ENCODE measurements at regions not wholly inside any gene's neighbourhood (a gene's known extent, or its start where the extent isn't known, plus 50 kb on each side); places are given as distances from the start of the nearest gene placed in this dataset.

- no peaks in the 10 kb centered on the region for H3K4me1 Mint-ChIP-seq (ENCODE audit: low read depth, unreplicated experiment)
- no peaks in the 10 kb centered on the region for H3K36me3 ChIP-seq (ENCODE audit: control insufficient read depth, insufficient read depth, low read length)
- intact Hi-C loops (cut with micrococcal nuclease; ENCODE audit: unreplicated experiment) = no loop called here
- no peak for DNase-seq
- H3K9me3 ChIP-seq = no peaks in the 10 kb centered on the region
- no peaks in the 10 kb centered on the region for H3K4me1 ChIP-seq
- ChIA-PET CTCF (no interaction called here), POLR2A (no interaction called here)
- TF ChIP-seq CTCF (IDR thresholded peaks at IDR 0.05; ENCODE audit: insufficient read depth in 1 of 2, low read depth in 1 of 2, low read length in 1 of 2, severe bottlenecking in 1 of 2, unreplicated experiment in 1 of 2) = no peak
- H3K27me3 ChIP-seq (replicated peaks; ENCODE audit: control insufficient read depth, insufficient read depth, low read length) = no peaks in the 10 kb centered on the region
- H3K4me3 Mint-ChIP-seq (ENCODE audit: unreplicated experiment) = no peak overlapping the region
- H3K27ac Mint-ChIP-seq (ENCODE audit: unreplicated experiment) = no peak overlapping the region
- H3K9me3 Mint-ChIP-seq (ENCODE audit: unreplicated experiment) = no peaks in the 10 kb centered on the region
- H3K4me3 ChIP-seq (ENCODE audit: low read depth, low read length) = no peak overlapping the region
- H3K27me3 Mint-ChIP-seq (ENCODE audit: insufficient read depth, unreplicated experiment) = no peaks in the 10 kb centered on the region
- H3K36me3 Mint-ChIP-seq (ENCODE audit: insufficient read depth, unreplicated experiment) = no peaks in the 10 kb centered on the region
- no TSS peak for BruUV-seq (replicated peaks)
These were observed 182.4 kb downstream of the IRX1 start for GRCh38 chr5:3778000-3778550.

- no peak overlapping the region for H3K4me3 Mint-ChIP-seq (ENCODE audit: unreplicated experiment)
- no peak for TF ChIP-seq CTCF (IDR thresholded peaks at IDR 0.05; ENCODE audit: insufficient read depth in 1 of 2, low read depth in 1 of 2, low read length in 1 of 2, severe bottlenecking in 1 of 2, unreplicated experiment in 1 of 2)
- no peak for DNase-seq
- Histone ChIP-seq H3K9me3 (no peaks in the 10 kb centered on the region), H3K4me3 (ENCODE audit: low read depth, low read length) (no peak overlapping the region), H3K27me3 (replicated peaks; ENCODE audit: control insufficient read depth, insufficient read depth, low read length) (no peaks in the 10 kb centered on the region), H3K4me1 (no peaks in the 10 kb centered on the region), H3K36me3 (ENCODE audit: control insufficient read depth, insufficient read depth, low read length) (no peaks in the 10 kb centered on the region)
- H3K27ac Mint-ChIP-seq (ENCODE audit: unreplicated experiment) = no peak overlapping the region
- CTCF ChIA-PET = no interaction called here
- intact Hi-C loops (cut with micrococcal nuclease; ENCODE audit: unreplicated experiment) = no loop called here
- H3K36me3 Mint-ChIP-seq (ENCODE audit: insufficient read depth, unreplicated experiment) = no peaks in the 10 kb centered on the region
- POLR2A ChIA-PET = interaction anchor here (0.6 kb wide), 1 partner anchor 358 kb away, joined by 4 read pairs; no protein-coding TSS in a partner anchor
- no peaks in the 10 kb centered on the region for H3K27me3 Mint-ChIP-seq (ENCODE audit: insufficient read depth, unreplicated experiment)
- H3K4me1 Mint-ChIP-seq (ENCODE audit: low read depth, unreplicated experiment) = no peaks in the 10 kb centered on the region
- no TSS peak for BruUV-seq (replicated peaks)
- no peaks in the 10 kb centered on the region for H3K9me3 Mint-ChIP-seq (ENCODE audit: unreplicated experiment)
These were observed 183.3 kb downstream of the IRX1 start for GRCh38 chr5:3778945-3779344.

GRCh38 chr5:3780278-3780677 lies 184.6 kb downstream of the IRX1 start:
- ChIA-PET CTCF (no interaction called here), POLR2A (no interaction called here)
- Mint-ChIP-seq H3K36me3 (ENCODE audit: insufficient read depth, unreplicated experiment) (no peaks in the 10 kb centered on the region), H3K27me3 (ENCODE audit: insufficient read depth, unreplicated experiment) (no peaks in the 10 kb centered on the region), H3K4me1 (ENCODE audit: low read depth, unreplicated experiment) (no peaks in the 10 kb centered on the region), H3K4me3 (ENCODE audit: unreplicated experiment) (no peak overlapping the region), H3K9me3 (ENCODE audit: unreplicated experiment) (no peaks in the 10 kb centered on the region), H3K27ac (ENCODE audit: unreplicated experiment) (no peak overlapping the region)
- no peak for TF ChIP-seq CTCF (IDR thresholded peaks at IDR 0.05; ENCODE audit: insufficient read depth in 1 of 2, low read depth in 1 of 2, low read length in 1 of 2, severe bottlenecking in 1 of 2, unreplicated experiment in 1 of 2)
- Histone ChIP-seq H3K9me3 (no peaks in the 10 kb centered on the region), H3K36me3 (ENCODE audit: control insufficient read depth, insufficient read depth, low read length) (no peaks in the 10 kb centered on the region), H3K4me3 (ENCODE audit: low read depth, low read length) (no peak overlapping the region), H3K4me1 (no peaks in the 10 kb centered on the region), H3K27me3 (replicated peaks; ENCODE audit: control insufficient read depth, insufficient read depth, low read length) (no peaks in the 10 kb centered on the region)
- no peak for DNase-seq
- BruUV-seq (replicated peaks) = no TSS peak
- intact Hi-C loops (cut with micrococcal nuclease; ENCODE audit: unreplicated experiment) = no loop called here

Measured in Caco-2 (cell line).